ENCODE measurements at regions not wholly inside any gene's neighbourhood (a gene's known extent, or its start where the extent isn't known, plus 50 kb on each side); places are given as distances from the start of the nearest gene placed in this dataset.

DNA sequence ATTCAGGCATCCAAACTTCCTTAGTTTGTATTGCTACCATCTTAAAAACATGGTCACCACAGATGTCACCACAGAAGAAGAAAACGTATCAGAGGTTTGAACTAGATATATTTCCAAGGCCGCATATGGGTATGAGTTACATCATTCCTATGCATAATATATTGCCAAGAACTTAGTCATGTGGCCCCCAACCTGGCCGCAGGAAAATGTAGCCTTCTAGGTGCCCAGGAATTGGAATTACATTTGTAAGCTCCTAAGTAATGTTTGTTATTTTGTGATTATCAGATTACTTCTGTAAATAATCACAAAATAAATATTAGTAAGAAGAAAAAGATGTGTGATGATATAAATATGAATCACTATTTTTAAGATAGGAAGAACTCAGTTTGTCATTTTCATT is 351.4 kb downstream of the ISL1 start:
- TF ChIP-seq, protein P1, sequence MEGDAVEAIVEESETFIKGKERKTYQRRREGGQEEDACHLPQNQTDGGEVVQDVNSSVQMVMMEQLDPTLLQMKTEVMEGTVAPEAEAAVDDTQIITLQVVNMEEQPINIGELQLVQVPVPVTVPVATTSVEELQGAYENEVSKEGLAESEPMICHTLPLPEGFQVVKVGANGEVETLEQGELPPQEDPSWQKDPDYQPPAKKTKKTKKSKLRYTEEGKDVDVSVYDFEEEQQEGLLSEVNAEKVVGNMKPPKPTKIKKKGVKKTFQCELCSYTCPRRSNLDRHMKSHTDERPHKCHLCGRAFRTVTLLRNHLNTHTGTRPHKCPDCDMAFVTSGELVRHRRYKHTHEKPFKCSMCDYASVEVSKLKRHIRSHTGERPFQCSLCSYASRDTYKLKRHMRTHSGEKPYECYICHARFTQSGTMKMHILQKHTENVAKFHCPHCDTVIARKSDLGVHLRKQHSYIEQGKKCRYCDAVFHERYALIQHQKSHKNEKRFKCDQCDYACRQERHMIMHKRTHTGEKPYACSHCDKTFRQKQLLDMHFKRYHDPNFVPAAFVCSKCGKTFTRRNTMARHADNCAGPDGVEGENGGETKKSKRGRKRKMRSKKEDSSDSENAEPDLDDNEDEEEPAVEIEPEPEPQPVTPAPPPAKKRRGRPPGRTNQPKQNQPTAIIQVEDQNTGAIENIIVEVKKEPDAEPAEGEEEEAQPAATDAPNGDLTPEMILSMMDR (IDR thresholded peaks at IDR 0.05), result no peak
- TF ChIP-seq POLR2A (IDR thresholded peaks at IDR 0.05), result no peak
